ENCODE measurements at regions not wholly inside any gene's neighbourhood (a gene's known extent, or its start where the extent isn't known, plus 50 kb on each side); places are given as distances from the start of the nearest gene placed in this dataset.
A peak's percentile ranks its signal among the peaks of the same experiment; 100 is the strongest.
"Not testable (repeated sequence)": the region's sequence is repeated elsewhere in the genome, so short reads cannot be mapped to it uniquely, and the experiment has no call there.

DNA sequence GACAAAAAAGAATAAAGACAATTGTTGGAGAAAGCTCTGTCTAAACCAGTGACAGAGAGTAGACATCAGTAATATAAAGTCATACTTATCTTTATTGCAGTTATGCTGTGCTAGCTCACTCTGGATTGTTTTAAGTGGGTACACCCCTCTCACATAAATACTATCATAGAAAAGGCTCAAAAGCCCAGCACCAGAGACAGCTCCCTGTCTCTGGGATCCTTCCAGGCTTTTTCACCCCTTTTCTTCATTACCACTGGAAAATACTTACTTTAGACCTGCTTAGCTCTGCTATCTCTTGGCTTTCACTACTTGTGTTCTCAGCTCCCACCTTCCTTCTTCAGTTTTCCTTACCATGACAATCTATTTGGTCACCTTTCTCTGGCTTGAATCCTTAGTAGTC lies 259.1 kb upstream of the MINDY3 start:
- no peak for DNase-seq

DNA sequence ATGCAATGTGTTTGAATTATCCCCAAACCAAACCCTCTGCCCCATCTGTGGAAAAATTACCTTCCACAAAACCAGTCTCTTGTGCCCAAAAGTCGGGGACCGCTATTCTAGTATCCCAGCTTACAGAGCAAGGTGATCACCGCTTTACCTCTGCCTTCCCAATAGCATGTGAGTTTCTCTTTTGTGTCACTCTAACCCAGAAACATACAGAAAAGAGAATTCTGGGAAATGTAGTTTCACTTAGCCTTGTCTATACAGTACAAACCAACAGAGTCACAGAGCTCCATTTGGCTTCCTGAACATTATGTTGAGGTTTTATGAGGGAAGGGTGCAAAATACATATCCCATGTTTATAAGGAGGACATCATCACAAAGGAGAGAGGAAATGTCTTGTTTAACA lies 260.3 kb upstream of the MINDY3 start:
- no peak for DNase-seq

DNA sequence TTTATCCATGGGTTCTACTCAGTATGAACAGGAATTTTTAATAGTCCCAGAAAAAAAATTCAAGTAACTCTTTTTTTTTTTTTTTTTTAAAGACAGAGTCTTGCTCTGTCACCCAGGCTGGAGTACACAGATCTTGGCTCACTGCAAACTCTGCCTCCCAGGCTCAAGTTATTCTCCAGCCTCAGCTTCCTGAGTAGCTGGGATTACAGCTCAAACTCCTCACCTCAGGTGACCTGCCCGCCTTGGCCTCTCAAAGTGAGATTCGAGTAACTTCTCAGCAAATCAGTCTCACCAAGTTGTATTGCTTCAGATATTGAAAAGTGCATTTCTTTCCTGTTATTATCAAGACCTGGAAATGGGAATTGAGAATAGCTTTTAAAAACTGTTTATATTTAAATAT lies 281.2 kb upstream of the MINDY3 start:
- no peak for DNase-seq

DNA sequence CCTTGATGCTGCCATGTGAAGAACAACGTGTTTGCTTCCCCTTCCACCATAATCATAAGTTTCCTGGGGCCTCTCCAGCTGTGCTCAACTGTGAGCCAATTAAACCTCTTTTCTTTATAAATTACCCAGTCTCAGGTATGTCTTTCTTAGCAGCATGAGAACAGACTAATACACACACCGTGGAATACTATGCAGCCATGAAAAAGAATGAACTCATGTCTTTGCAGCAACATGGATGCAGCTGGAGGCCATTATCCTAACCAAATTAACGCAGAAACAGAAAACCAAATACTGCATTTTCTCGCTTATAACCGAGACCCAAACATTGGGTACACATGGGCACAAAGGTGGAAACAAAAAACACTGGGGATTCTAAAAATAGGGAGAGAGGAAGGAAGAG lies 286.7 kb upstream of the MINDY3 start:
- no peak for DNase-seq

DNA sequence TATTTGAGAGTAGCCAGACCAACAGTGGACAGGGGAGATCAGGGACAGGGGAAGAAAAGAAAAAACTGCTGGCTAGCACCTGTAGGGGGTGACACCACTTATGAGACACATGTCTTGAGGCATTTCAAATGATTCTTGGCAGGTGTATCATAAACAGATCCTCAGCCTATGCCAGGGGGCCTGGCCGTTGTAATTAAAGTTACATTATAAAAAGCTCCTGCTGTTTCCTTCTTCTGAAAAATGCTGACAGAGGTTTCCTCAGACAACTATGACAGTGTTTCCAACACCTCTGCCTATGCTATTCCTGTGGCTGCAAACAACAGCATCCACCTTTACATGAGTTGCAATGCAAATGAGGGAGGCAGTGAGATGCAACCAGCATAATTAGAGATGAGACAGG lies 281.0 kb upstream of the PTER start:
- DNase-seq: no peak

DNA sequence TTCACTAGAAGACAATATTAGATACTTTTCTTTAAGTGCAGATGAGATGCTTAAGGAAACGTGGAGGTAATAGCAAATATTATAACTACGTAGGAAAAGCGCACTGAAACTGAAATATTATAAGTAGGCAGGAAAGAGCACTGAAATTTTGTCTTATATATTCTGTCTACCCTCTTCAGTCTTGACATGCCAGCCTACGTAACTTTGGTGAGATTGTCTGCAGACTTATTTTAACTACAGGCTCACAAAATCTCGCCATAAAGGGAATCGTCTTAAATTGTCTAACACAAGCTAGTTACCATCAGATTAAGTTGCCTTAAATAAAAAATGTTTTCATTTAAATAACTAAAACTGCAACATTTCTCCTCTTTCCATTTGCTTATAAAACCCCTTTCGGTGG lies 280.1 kb upstream of the PTER start:
- no peak for DNase-seq

DNA sequence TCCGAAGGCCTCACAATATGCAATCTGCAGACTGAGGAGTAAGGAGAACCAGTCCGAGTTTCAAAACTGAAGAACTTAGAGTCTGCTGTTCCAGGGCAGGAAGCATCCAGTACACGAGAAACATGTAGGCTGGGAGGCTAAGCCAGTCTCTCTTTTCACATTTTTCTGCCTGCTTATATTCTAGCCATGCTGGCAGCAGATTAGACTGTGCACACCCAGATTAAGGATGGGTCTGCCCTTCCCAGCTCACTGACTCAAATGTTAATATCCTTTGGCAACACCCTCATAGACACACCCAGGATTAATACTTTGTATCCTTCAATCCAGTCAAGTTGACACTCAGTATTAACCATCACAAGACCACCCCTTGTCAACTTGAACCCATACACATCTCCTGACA lies 271.7 kb upstream of the PTER start:
- DNase-seq: not testable (repeated sequence)

DNA sequence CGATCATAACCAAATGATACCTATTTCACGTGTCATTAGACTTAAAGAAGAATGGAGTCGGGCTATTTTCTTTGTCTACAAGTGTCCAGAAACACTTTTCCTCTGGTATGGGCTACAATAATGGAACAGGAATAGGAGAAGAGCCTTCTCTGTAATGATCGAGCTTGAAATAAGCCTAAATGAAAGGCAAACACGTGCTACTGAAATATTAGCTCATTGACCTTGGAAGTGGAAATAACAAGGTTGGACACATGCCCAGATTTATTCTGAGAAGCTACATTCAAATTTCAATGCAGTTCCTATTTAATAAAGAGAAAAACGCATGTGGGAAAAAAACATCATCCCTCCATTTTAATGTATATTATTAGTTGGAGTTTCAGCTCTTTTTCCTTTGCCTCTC lies 254.7 kb upstream of the PTER start:
- no peak for DNase-seq

DNA sequence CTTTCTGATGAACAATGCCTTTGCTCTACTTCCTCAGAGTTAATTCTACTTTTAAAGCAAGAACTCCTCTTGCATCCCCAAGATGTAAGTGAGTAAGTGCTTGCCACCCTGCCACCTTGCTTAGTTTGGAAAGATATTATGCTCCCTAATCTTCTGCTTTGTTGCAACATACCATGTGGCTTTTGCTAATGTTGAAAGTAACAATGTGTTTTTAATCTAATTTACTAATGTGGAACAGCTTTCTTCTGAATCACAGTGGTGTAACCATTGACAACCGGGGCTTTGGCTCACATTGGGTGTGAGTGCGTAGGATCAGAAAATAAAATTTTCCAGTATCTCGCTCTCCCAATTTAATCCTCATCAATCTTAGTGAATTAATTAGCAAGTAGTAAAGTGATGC lies 254.1 kb upstream of the PTER start:
- DNase-seq: no peak

DNA sequence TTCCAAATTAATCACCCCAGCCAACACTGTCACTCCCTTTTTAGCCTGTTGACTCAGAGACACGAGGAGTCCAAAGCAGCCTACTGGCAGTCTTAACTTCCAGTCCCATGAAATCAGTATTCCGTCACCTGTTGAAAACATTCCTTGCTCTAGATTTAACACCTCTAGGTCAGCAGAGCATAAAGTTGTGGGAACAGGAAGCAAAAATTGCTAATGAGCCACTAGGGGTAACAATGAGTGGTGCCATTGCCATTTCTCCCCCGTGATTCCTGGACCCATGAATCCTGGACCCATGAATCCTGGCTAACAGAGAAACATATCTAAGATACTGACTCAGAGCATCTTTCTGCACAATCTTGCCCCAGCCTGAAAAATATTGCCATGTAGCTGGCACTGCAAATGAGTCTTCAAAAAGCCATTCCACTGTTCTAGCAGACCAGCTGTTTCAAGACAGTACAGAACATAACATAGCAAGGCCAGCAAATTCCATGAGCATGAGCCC lies 252.7 kb upstream of the PTER start:
- DNase-seq: no peak

DNA sequence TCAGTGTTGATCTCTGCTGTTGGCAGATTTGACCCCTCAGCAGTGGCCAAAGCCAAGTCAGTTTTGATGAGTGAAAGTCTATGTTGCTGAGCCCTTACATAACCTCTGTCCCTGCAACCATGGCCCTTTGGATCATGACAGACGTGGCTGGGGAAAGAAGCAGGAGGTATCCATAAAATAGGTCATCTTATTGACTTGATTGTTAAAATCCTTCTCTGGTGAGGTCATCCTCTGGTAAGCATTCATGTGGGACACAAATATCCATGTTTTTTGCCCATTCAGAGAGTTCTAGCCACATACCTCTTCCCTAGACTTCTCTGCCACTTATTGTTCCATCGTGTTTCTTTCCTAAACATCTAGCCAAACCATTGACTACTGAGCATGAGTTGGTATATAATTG lies 251.9 kb upstream of the PTER start:
- no peak for DNase-seq

DNA sequence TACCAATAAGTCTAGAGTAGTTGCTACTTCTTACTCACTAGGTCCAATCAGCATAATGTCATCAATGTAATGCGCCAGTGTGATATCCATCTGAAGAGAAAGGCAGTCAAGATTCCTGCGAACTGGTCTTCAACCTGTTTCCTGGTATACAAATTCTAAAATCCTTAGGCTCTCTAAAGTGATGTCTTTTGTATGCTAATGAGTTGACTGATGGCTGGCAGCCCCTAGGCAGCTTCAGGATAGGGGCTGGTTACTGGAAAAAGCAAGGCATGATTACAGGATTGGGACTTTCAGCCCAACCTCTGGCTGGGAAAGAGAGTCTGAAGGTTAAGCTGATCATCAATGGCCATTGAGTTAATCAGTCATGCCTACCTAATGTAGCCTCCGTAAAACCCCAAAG lies 250.2 kb upstream of the PTER start:
- no peak for DNase-seq

DNA sequence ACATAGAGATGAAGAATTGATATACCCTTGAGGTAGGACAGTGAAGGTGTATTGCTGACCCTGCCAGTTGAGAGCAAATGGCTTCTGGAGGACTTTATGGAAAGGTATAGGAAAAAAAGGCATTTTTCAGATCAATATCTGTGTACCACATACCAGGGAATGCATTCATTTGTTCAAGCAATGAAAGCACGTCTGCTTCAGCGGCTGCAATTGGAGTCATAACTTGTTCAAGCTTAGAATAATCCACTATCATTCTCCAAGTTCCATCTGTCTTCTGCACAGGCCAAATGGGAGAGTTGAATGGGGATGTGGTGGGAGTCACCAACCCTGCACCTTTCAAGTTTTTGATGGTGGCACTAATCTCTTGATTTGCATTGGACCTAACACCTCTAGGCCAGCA lies 249.6 kb upstream of the PTER start:
- DNase-seq: no peak

DNA sequence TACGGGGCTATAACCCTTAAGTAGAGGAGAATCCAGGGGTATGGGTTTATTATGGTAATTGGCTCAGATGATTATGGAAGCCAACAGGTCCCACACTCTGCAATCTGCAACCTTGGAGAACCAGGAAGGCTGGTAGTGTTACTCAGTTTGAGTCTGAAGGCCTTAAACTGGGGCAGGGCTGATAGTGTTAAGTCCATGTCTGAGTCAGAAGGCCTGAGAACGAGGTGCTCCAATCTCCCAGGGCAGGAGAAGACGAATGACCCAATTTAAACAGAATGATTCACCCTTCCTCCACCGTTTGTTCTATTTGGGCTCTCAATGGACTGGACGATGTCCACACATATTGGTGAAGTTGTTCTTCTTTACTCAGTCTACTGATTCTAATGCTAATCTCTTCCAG lies 244.5 kb upstream of the PTER start:
- no peak for DNase-seq

DNA sequence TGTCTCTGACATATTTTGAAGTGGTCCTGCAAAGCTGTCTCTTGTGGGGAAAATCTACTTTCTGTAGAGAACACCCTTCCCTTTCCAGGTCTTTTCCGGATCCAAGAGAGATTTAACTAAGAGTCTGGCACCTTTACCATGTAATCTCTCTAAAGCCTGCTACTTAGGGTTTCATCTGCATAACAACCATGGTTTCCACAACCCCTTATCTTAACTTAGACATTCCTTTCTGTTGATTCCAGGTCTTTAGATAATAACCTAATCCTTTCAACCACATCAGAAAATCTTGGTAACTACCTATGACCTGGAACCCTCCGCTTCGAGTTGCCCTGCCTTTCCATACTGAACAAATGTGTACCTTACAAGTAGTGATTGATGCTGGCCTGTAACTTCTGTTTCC lies 243.6 kb upstream of the PTER start:
- no peak for DNase-seq

DNA sequence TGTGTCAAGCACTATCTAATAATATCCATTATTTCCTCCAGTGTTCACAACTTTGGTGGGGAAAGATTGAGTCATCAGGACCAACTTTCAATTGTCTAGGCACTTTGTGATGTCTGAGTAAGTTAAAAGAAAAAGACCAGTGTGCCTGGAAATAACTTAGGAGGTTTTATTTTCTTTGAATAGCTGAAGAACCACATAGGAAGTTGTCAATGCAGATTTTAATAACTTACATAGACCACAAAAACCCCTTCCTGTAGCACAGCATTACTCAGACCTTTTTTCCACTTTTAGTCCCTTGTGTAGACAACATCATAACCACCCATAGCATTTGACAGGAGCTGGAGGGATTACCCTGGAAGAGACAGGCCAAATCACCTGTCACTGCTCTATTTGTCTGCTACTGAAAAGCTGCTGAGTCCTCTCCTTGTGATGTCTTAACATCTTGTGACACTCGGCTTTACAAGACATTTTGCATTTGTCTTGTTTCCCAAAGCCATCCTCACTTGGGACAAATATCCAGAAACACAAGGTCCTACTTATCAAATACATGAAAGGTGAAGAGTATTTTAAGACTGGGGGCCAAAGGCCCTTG lies 241.5 kb upstream of the PTER start:
- DNase-seq: peak in 1 of 2 donors; percentile 19

DNA sequence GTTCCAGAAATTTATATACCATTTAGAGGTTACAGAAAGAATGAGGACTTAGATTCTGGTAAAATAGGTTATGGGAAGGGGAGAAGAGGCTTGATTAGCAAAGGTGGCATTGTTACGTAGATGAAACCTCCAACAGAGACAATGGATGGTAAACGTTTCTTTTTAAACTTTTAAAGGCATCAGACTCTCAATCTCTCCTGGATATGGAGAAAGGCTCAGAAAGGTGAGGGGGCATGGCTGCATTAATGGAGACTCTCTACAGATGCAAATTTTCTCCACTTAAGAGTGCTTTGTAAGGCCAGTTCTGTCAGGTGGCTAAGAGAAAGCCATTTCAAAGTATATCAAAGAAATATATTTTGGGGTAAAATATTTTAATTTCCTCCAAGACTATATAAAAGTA lies 240.9 kb upstream of the PTER start:
- DNase-seq: no peak

DNA sequence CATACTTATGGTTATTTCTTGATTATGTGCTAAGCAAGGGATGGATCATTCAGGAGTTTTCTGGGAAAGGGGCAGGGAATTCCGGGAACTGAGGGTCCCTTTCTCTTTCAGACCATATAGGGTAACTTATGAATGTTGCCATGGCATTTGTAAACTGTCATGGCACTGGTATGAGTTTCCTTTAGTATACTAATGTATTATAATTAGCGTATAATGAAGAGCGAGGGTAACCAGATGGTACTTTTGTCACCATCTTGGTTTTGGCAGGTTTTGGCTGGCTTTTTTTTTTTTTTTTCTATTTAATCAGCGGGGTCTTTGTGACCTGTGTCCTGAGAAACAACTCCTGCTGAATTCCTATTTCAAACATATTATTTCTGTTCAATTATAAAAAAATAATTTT lies 237.6 kb upstream of the PTER start:
- no peak for DNase-seq

DNA sequence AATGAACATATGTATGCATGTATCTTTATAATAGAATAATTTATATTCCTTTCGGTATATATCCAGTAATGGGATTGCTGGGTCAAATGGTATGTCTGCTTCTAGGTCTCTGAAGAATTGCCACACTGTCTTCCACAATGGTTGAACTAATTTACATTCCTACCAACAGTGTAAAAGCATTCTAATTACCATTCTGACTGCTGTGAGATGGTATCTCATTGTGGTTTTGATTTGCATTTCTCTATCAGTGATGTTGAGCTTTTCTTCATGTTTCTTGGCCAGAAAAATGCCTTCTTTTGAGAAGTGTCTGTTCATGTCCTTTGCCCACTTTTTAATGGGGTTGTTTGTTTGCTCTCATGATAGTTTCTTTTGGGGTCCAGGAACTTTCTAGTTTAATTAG lies 213.2 kb upstream of the PTER start:
- not testable (repeated sequence) for DNase-seq

DNA sequence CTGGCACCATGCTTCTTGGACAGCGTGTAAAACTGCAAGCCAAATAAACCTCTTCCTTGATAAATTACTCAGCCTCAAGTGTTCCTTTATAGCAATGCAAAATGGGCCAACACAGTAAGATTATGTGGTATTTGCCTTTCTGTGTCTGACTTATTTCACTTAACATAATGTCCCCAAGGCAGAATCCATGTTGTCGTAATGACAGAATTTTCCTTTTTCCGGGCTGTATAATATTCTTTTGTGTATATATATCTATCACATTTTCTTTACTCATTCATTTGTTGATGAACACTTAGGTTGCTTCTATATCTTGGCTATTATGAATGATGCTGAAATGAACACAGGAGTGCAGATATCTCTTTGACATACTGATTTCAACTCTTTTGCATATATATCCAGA lies 209.1 kb upstream of the PTER start:
- no peak for DNase-seq

DNA sequence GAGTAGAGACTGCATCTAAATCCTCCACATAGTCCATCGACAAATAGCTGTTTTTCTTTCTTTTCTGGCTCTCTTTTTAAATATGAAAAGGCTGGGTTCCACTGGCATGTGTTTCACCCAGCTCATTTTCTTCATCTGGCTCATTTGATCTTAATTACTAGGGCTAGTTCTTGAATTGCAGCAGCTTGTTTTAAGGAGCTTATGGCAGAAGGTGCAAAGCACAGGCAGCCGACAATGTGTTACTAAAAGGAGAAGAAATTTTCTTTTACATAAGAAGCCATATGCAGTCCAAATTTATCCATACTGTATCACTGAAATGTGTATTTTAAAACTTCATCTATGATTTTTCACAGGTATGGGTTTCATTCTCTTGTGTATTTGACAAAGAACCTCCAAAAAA lies 205.6 kb upstream of the PTER start:
- no peak for DNase-seq

DNA sequence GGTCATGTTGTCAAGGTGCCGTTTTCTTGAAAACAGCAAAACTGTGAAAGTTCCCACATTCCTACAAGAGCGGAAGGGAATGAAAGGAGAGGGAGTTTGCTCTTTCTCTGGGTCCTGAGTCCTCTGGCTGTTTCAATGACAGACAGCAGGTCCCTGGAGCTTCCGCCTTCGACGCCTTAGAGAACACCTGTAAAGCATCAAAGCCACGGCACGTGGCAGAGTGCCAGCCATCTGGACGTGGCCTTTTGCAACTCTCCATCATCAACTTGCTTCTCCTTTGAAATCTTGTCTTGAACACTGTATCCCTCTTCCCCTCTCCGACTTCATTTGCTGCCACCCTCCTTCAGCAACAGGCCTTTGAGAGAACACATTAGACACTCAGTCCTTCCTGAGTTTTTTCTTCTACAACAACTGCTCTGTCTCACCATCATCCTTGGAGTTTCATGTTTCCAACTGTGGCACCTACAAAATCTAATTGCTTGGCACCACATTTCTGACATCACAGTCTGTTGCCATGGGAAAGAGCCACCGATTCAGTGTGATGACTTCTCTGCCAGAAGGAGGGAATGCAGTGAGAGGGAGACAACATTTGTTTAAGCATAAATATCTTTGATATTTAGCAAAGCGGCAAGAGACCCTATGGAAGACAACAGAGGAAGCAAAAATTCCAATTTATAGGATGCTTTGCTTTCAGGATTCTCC lies 204.9 kb upstream of the PTER start:
- no peak for DNase-seq

DNA sequence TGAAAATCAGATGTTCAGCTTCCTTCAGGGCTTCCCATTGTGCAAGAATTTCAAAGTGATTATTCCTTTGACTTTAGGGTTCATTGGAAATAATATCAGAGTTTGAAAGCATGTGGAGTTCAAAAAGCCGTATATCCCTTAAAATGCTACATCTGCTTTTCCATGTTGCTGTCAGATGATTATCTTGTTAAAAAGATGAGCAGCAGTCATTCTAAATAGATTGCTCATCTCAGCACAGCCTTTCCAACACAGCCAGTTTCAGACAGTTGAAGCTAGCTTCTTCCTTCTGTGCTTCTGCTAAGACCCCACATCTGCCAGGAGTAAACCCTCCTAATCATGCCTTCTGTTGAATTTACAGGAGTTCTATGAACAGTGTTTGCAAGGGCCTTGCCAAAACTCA lies 204.4 kb upstream of the PTER start:
- no peak for DNase-seq

DNA sequence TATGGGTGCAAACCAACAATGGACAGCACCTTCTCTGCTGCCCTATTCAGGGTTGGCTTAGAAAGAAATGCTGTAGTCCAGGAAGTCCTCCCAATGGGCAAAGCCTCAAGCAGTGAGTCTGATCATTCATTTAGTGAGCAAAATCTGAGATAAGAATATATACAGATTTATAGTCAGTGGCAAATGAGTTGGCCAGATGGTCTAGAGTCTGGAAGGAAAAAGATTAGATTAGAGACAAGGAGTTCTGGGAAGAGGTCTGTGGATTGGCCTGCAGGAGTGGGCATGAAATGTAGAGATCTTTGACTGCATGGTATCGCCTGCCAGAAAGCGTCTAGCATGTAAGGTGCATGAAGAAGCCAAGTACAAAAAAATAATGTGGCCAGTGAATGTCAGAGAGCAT lies 201.9 kb upstream of the PTER start:
- no peak for DNase-seq

DNA sequence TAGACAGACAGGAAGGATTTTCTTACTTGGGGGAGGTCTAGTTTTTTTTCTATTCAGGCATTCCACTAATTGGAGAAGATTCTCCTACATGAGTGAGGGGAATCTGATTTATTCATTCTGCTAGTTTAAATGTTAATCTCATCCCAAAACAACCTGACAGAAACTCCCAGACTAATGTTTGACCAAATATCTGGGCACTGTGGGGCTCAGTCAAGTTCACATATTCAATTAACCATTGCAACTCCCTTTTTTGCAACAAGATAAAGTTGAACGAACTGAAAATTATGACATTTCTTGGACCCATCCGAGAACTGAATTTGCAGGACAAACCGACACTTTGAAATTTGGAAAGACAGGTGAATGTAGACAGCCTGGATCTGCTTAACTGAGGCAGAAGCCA lies 194.4 kb upstream of the PTER start:
- DNase-seq: no peak
